ENCODE measurements at regions not wholly inside any gene's neighbourhood (a gene's known extent, or its start where the extent isn't known, plus 50 kb on each side); places are given as distances from the start of the nearest gene placed in this dataset.

DNA sequence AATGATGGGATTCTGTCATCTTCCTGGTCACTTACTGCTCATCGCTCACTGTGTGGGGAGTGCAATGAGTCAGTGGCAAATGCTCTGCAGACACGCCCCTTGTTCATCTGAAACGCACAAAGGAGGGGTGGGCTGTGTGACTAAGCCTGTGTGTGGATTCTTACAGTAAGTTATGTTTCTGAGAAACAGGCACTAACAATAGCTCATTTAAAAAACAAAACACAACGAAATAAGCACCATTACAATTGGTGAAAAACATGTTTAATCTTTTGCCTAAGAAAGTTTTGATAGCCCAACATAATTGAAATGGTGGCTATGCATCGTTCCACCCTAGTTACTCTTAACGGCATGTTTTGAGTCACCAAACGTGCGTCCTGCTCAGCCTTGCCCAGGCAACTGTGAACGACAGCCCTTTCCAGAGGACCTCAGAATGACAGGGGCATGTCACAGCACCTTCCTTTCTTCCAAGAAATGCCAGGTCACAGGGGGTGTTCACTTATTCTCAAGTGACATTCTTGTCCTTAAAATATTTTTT lies 118.4 kb upstream of the SGK1 start:
- Mint-ChIP-seq H3K4me1 (ENCODE audit: low read depth, unreplicated experiment) (no peaks in the 10 kb centered on the region), H3K36me3 (ENCODE audit: unreplicated experiment) (no peaks in the 10 kb centered on the region), H3K27me3 (ENCODE audit: unreplicated experiment) (peaks cover 2% of the 10 kb centered on the region), H3K27ac (ENCODE audit: unreplicated experiment) (no peak overlapping the region), H3K9me3 (ENCODE audit: unreplicated experiment) (no peaks in the 10 kb centered on the region), H3K4me3 (ENCODE audit: unreplicated experiment) (no peak overlapping the region)
- no peak for DNase-seq
- TF ChIP-seq, protein P1, sequence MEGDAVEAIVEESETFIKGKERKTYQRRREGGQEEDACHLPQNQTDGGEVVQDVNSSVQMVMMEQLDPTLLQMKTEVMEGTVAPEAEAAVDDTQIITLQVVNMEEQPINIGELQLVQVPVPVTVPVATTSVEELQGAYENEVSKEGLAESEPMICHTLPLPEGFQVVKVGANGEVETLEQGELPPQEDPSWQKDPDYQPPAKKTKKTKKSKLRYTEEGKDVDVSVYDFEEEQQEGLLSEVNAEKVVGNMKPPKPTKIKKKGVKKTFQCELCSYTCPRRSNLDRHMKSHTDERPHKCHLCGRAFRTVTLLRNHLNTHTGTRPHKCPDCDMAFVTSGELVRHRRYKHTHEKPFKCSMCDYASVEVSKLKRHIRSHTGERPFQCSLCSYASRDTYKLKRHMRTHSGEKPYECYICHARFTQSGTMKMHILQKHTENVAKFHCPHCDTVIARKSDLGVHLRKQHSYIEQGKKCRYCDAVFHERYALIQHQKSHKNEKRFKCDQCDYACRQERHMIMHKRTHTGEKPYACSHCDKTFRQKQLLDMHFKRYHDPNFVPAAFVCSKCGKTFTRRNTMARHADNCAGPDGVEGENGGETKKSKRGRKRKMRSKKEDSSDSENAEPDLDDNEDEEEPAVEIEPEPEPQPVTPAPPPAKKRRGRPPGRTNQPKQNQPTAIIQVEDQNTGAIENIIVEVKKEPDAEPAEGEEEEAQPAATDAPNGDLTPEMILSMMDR (IDR thresholded peaks at IDR 0.05; ENCODE audit: partially characterized antibody, unreplicated experiment), result no peak

DNA sequence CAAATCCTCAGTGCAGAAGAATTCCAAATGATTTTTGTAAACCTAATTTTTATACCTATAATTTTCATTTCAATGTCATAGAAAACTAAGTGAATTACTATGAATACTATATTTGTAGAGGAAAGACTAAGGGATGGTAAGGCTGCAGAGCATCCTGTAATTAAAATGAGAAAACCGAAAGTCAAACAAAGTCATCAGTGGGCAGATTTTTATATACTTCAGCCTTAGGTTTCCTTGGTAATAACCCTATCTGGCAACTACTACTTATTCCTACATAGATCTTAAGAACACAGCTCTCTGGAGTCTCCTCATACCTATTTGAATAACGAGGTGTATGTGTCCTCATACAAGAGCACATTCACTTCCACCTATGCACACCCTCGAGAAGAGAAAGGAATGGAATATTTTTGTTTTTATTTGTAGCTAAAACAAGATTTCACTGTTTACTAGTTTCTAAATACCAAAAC lies 117.9 kb upstream of the SGK1 start:
- Mint-ChIP-seq H3K9me3 (ENCODE audit: unreplicated experiment) (no peaks in the 10 kb centered on the region), H3K4me3 (ENCODE audit: unreplicated experiment) (no peak overlapping the region), H3K27ac (ENCODE audit: unreplicated experiment) (no peak overlapping the region), H3K4me1 (ENCODE audit: low read depth, unreplicated experiment) (no peaks in the 10 kb centered on the region), H3K27me3 (ENCODE audit: unreplicated experiment) (peaks cover 2% of the 10 kb centered on the region), H3K36me3 (ENCODE audit: unreplicated experiment) (no peaks in the 10 kb centered on the region)
- DNase-seq, result no peak
- TF ChIP-seq, protein P1 (IDR thresholded peaks at IDR 0.05; ENCODE audit: partially characterized antibody, unreplicated experiment), result no peak

DNA sequence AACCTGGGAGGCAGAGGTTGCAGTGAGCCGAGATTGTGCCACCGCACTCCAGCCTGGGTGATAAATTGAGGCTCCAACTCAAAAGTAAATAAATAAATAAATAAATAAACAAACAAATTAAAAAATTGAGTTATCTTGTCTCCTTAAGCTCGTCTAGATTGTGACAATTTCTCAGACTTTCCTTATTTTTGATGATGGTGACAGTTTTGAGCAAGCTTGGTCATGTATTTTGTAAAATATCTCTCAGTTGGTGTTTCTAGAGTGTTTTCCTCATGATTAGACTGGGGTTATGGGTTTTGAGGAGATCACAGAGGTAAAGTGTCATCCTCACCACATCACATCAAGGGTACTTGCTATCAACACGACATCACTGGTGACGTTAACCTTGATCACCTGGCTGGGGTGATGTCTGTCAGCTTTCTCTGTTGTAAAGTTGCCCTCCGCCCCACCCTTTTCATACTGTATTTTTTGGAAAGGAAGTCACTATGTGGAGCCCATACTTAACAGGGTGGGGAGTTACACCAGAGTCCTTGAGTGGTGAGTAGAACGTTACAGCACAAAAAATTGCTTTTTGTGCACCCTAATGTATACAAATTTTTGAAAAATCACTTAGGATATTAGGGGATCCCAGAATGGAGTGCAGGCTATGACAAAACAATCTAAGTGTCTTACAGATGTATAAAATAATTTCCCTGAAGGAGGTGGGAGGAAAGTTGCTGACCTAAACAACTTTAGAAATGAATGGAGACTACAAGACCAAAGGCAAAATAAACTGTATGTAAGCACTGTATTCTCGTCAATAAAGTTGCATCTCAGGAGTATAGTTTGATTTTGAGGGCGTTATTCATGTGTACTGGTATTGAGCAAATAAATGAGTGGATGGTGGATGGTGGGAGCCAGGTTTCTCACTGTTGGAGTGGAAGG lies 116.4 kb upstream of the SGK1 start:
- Mint-ChIP-seq H3K9me3 (ENCODE audit: unreplicated experiment) (no peaks in the 10 kb centered on the region), H3K27ac (ENCODE audit: unreplicated experiment) (no peak overlapping the region), H3K36me3 (ENCODE audit: unreplicated experiment) (no peaks in the 10 kb centered on the region), H3K4me1 (ENCODE audit: low read depth, unreplicated experiment) (no peaks in the 10 kb centered on the region), H3K4me3 (ENCODE audit: unreplicated experiment) (no peak overlapping the region), H3K27me3 (ENCODE audit: unreplicated experiment) (peaks cover 2% of the 10 kb centered on the region)
- TF ChIP-seq, protein P1 (IDR thresholded peaks at IDR 0.05; ENCODE audit: partially characterized antibody, unreplicated experiment), result no peak
- no peak for DNase-seq

DNA sequence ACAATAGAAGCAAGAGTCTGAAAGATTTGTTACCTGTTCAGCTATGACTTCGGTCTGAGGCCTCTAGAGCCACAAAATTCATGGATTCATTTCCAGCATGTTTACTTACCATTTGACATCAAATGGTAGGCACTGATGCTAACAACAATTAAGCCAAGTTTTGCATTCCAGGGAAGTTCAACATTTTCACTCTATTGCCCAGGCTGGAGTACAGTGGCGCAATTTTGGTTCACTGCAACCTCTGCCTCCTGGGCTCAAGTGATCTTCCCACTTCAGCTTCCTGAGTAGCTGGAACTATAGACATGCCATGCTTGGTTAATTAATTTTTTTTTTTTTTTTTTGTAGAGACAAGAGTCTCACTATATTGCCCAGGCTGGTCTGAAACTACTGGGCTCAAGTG lies 114.1 kb upstream of the SGK1 start:
- Mint-ChIP-seq H3K27ac (ENCODE audit: unreplicated experiment) (no peak overlapping the region), H3K4me1 (ENCODE audit: low read depth, unreplicated experiment) (no peaks in the 10 kb centered on the region), H3K4me3 (ENCODE audit: unreplicated experiment) (no peak overlapping the region), H3K9me3 (ENCODE audit: unreplicated experiment) (no peaks in the 10 kb centered on the region), H3K36me3 (ENCODE audit: unreplicated experiment) (no peaks in the 10 kb centered on the region), H3K27me3 (ENCODE audit: unreplicated experiment) (peaks cover 3% of the 10 kb centered on the region)
- TF ChIP-seq, protein P1 (IDR thresholded peaks at IDR 0.05; ENCODE audit: partially characterized antibody, unreplicated experiment), result no peak
- no peak for DNase-seq

DNA sequence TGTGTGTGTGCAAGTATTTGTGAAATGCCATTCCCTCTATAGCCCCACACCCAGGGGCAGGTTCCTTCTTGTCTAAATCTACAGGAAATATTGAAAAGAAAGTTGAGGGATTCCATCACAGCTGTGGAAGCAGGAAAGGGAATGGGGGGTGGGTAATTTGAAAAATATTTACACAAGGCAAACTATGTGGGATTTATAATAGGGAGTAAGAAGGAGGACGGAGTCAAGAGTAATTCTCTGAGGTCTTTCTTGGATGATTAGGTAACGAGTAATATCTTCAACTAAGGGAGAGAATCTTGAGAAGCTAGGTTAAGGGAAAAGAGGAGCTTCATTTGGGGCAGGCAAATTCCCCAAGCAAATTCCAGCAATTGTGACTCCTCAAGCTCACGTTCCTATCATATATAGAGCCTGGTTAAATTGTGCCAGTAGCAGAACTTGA lies 113.5 kb upstream of the SGK1 start:
- DNase-seq, result no peak
- H3K9me3 Mint-ChIP-seq (ENCODE audit: unreplicated experiment), result no peaks in the 10 kb centered on the region
- TF ChIP-seq, protein P1 (IDR thresholded peaks at IDR 0.05; ENCODE audit: partially characterized antibody, unreplicated experiment), result no peak
- H3K27me3 Mint-ChIP-seq (ENCODE audit: unreplicated experiment), result peaks cover 3% of the 10 kb centered on the region
- H3K27ac Mint-ChIP-seq (ENCODE audit: unreplicated experiment), result no peak overlapping the region
- no peaks in the 10 kb centered on the region for H3K36me3 Mint-ChIP-seq (ENCODE audit: unreplicated experiment)
- no peaks in the 10 kb centered on the region for H3K4me1 Mint-ChIP-seq (ENCODE audit: low read depth, unreplicated experiment)
- H3K4me3 Mint-ChIP-seq (ENCODE audit: unreplicated experiment), result no peak overlapping the region

Data from glutamatergic neuron (in vitro differentiated cells).